GM12878 (cell line): ENCODE measurements at regions not wholly inside any gene's neighbourhood (a gene's known extent, or its start where the extent isn't known, plus 50 kb on each side); places are given as distances from the start of the nearest gene placed in this dataset.

Source experiments
- ATF3 ChIP-seq: IDR thresholded peaks from 2 replicates; pipeline ENCODE4 v1.6.1; 2011; ENCODE audit warnings: low read depth, mild to moderate bottlenecking, low read length, moderate library complexity, borderline replicate concordance; ENCODE audit errors: extremely low read depth
- GATAD2B ChIP-seq: fragments of 450-650 bp; conservative IDR thresholded peaks from 2 replicates; pipeline ENCODE4 v1.6.1; 2017; ENCODE audit warnings: low read depth, mild to moderate bottlenecking, moderate library complexity
- LARP7 ChIP-seq: fragments of 450-650 bp; IDR thresholded peaks from 2 replicates; pipeline ENCODE4 v1.6.1; 2017; ENCODE audit warnings: mild to moderate bottlenecking
- PBX3 ChIP-seq: IDR thresholded peaks from 2 replicates; pipeline ENCODE4 v1.6.1; 2011; ENCODE audit warnings: mild to moderate bottlenecking, low read depth, low read length, moderate library complexity; ENCODE audit not compliant: insufficient replicate concordance
- RELA ChIP-seq: fragments of 450-650 bp; IDR thresholded peaks from 2 replicates; pipeline ENCODE4 v1.8.0; 2014; ENCODE audit warnings: borderline replicate concordance; ENCODE audit not compliant: partially characterized antibody
- SMAD5 ChIP-seq: IDR thresholded peaks from 2 replicates; pipeline ENCODE4 v1.6.1; 2016; ENCODE audit warnings: antibody characterized with exemption, low read depth
- SPI1 ChIP-seq: IDR thresholded peaks from 2 replicates; pipeline ENCODE4 v1.6.1; 2011; ENCODE audit warnings: low read depth, mild to moderate bottlenecking, low read length, moderate library complexity, borderline replicate concordance; ENCODE audit not compliant: insufficient read depth
- ZBTB40 ChIP-seq: fragments of 450-650 bp; IDR thresholded peaks from 2 replicates; pipeline ENCODE4 v1.6.1; 2016; ENCODE audit warnings: mild to moderate bottlenecking, moderate library complexity, borderline replicate concordance

DNA sequence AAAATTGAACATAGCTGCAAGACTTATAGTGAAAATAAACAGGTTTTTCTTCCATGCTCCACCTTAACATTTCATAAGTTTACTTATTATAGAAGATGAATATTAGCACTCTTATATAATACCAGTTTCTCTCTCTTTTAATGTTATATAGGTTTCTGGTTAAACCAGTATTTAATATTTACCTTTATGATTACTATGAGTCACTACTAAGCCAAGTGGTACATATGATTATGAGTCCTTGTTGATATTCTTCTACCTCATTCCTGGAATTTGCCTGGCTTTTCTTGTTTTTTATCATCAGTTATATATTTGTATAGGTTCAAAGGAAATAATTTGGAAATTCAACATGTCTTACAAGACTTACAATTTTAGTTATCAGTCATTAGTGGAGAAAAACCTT, 89.9 kb upstream of the MAOA start (continued):
- TF ChIP-seq ZBTB40, result no peak
- no peak for TF ChIP-seq LARP7
- TF ChIP-seq PBX3, result no peak
- TF ChIP-seq GATAD2B, result no peak
- TF ChIP-seq RELA, result no peak
- TF ChIP-seq ATF3, result no peak
- TF ChIP-seq SPI1, result no peak
- TF ChIP-seq SMAD5, result no peak
